Stomach (tissue), 4 donors: ENCODE measurements at regions not wholly inside any gene's neighbourhood (a gene's known extent, or its start where the extent isn't known, plus 50 kb on each side); places are given as distances from the start of the nearest gene placed in this dataset.

Experiments used
- CTCF ChIP-seq, 7 experiments: fragments of 450-650 bp in 4 of 7; fragments of 200-600 bp in 3 of 7; sonication (generic) in 3 of 7; IDR thresholded peaks; one replicate each; pipeline ENCODE4 v1.5.1; 2016 to 2019; ENCODE audit warnings: antibody characterized with exemption in 7 of 7, control low read depth in 2 of 7, mild to moderate bottlenecking in 1 of 7
- POLR2A ChIP-seq, 4 donors: fragments of 450-650 bp; IDR thresholded peaks; one replicate each; pipeline ENCODE4 v1.6.1; 2016; ENCODE audit warnings: antibody characterized with exemption in 4 of 4, control low read depth in 2 of 4, mild to moderate bottlenecking in 1 of 4, moderate library complexity in 1 of 4

DNA sequence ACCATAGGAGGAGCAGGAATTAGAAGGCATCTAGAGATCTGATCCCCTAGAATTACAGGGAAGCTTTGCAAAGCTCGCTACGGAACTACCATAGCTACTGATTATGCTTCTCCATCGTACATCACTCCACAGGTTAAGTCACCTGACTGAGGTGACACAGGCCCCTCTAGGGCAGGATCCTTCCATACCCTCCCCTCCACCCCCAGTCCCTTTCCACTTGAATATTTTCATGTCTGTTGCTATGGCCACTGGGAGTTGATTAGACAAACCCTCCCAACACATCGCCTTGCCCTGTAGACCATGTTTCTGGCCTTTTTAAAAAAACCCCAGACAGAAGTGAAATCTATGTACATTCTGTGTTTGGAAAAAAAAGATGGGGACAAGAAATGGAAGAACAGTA, 287.1 kb downstream of the SOX9 start:
- TF ChIP-seq CTCF (IDR thresholded peaks at IDR 0.05) (no peak), POLR2A (IDR thresholded peaks at IDR 0.05) (no peak)
